ENCODE measurements at regions not wholly inside any gene's neighbourhood (a gene's known extent, or its start where the extent isn't known, plus 50 kb on each side); places are given as distances from the start of the nearest gene placed in this dataset.

- H3K27ac ChIP-seq (replicated peaks): no peak overlapping the region
- H3K27me3 ChIP-seq (ENCODE audit: insufficient read depth, poor library complexity, severe bottlenecking): no peaks in the 10 kb centered on the region
- DNase-seq (ENCODE audit: low read depth in 1 of 2, low spot score in 1 of 2): no peak
- TF ChIP-seq GABPA (IDR thresholded peaks at IDR 0.05; ENCODE audit: low read depth) (no peak), SPI1 (IDR thresholded peaks at IDR 0.05; ENCODE audit: borderline replicate concordance, low read depth) (no peak), POLR2AphosphoS5 (IDR thresholded peaks at IDR 0.05; ENCODE audit: low read depth) (no peak)
- no peak overlapping the region for H3K4me3 ChIP-seq (replicated peaks; ENCODE audit: insufficient read depth, low read length)
These were observed 197.1 kb upstream of the MAMLD1 start for GRCh38 chrX:150165776-150166610.

GRCh38 chrX:150167482-150168324 lies 195.4 kb upstream of the MAMLD1 start:
- DNase-seq (ENCODE audit: low read depth in 1 of 2, low spot score in 1 of 2): no peak
- H3K27me3 ChIP-seq (ENCODE audit: insufficient read depth, poor library complexity, severe bottlenecking): no peaks in the 10 kb centered on the region
- no peak overlapping the region for H3K27ac ChIP-seq (replicated peaks)
- no peak overlapping the region for H3K4me3 ChIP-seq (replicated peaks; ENCODE audit: insufficient read depth, low read length)
- TF ChIP-seq CTCF (IDR thresholded peaks at IDR 0.05; ENCODE audit: insufficient read depth, low read length): no peak
- no peak for TF ChIP-seq POLR2AphosphoS5 (IDR thresholded peaks at IDR 0.05; ENCODE audit: low read depth)
- no peak for TF ChIP-seq GABPA (IDR thresholded peaks at IDR 0.05; ENCODE audit: low read depth)

GRCh38 chrX:150182161-150182560 lies 181.0 kb upstream of the MAMLD1 start:
- DNase-seq (ENCODE audit: low read depth in 1 of 2, low spot score in 1 of 2): no peak
- no peak overlapping the region for H3K4me3 ChIP-seq (replicated peaks; ENCODE audit: insufficient read depth, low read length)
- TF ChIP-seq REST (IDR thresholded peaks at IDR 0.05; ENCODE audit: insufficient replicate concordance, low read depth): no peak
- no peak for TF ChIP-seq SPI1 (IDR thresholded peaks at IDR 0.05; ENCODE audit: borderline replicate concordance, low read depth)
- TF ChIP-seq CTCF (IDR thresholded peaks at IDR 0.05; ENCODE audit: insufficient read depth, low read length): no peak
- TF ChIP-seq POLR2AphosphoS5 (IDR thresholded peaks at IDR 0.05; ENCODE audit: low read depth): no peak
- no peak for TF ChIP-seq GABPA (IDR thresholded peaks at IDR 0.05; ENCODE audit: low read depth)

GRCh38 chrX:150184491-150184890 lies 178.6 kb upstream of the MAMLD1 start:
- Histone ChIP-seq H3K4me3 (replicated peaks; ENCODE audit: insufficient read depth, low read length) (no peak overlapping the region), H3K27ac (replicated peaks) (no peak overlapping the region), H3K27me3 (ENCODE audit: insufficient read depth, poor library complexity, severe bottlenecking) (no peaks in the 10 kb centered on the region)
- no peak for TF ChIP-seq REST (IDR thresholded peaks at IDR 0.05; ENCODE audit: insufficient replicate concordance, low read depth)
- TF ChIP-seq CTCF (IDR thresholded peaks at IDR 0.05; ENCODE audit: insufficient read depth, low read length): no peak
- no peak for TF ChIP-seq GABPA (IDR thresholded peaks at IDR 0.05; ENCODE audit: low read depth)
- no peak for TF ChIP-seq POLR2AphosphoS5 (IDR thresholded peaks at IDR 0.05; ENCODE audit: low read depth)
- TF ChIP-seq SPI1 (IDR thresholded peaks at IDR 0.05; ENCODE audit: borderline replicate concordance, low read depth): no peak
- no peak for DNase-seq (ENCODE audit: low read depth in 1 of 2, low spot score in 1 of 2)

More at GRCh38 chrX:150182161-150182560, 181.0 kb upstream of the MAMLD1 start:
- no peaks in the 10 kb centered on the region for H3K27me3 ChIP-seq (ENCODE audit: insufficient read depth, poor library complexity, severe bottlenecking)
- no peak overlapping the region for H3K27ac ChIP-seq (replicated peaks)
